BE2C (cell line): ENCODE measurements at regions not wholly inside any gene's neighbourhood (a gene's known extent, or its start where the extent isn't known, plus 50 kb on each side); places are given as distances from the start of the nearest gene placed in this dataset.
"Not testable (repeated sequence)": the region's sequence is repeated elsewhere in the genome, so short reads cannot be mapped to it uniquely, and the experiment has no call there.

ENCODE experiments used
- DNase-seq: peaks from one replicate; pipeline ENCODE4 v3.0.0-alpha.2; 2020
- H3K27me3 ChIP-seq: fragments of 250-450 bp; sonication (Bioruptor Pico); 2 replicates; pipeline ENCODE4 v1.5.1; 2020; ENCODE audit warnings: mild to moderate bottlenecking
- H3K36me3 ChIP-seq: fragments of 250-450 bp; sonication (Bioruptor Pico); 2 replicates; pipeline ENCODE4 v1.5.1; 2020; ENCODE audit warnings: mild to moderate bottlenecking
- H3K4me1 ChIP-seq: fragments of 250-450 bp; sonication (Bioruptor Pico); 2 replicates; pipeline ENCODE4 v1.5.1; 2020
- H3K4me3 ChIP-seq: 2 replicates; pipeline ENCODE4 v1.5.1; 2011; ENCODE audit warnings: low read depth, low read length
- H3K9me3 ChIP-seq: fragments of 250-450 bp; sonication (Bioruptor Pico); 2 replicates; pipeline ENCODE4 v1.5.1; 2020
- TF ChIP-seq, protein P1 (sequence below): IDR thresholded peaks from 2 replicates; pipeline ENCODE4 v1.5.1; 2012; ENCODE audit warnings: mild to moderate bottlenecking, low read depth, low read length

DNA sequence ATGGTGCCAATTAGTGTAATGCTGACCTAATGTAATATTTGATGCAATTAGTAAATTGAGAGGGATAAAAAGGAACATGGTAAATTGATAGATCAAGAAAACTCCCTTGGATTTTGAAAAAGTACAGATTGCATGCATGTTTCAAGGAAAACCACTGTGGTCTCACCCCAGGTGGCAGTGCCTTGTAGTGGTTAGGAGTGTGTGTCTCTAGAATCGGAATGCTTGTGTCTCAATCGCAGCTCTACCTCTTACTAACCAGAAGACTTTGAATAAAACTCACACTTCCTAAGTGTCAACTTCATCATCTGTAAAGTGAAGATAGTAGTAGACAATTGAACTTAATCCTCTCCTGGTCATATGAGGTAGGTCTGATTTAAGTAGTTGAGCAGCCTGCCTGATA lies 128.9 kb upstream of the GOT2 start:
- Histone ChIP-seq H3K4me3 (no peak overlapping the region), H3K36me3 (no peaks in the 10 kb centered on the region), H3K4me1 (no peaks in the 10 kb centered on the region), H3K27me3 (no peaks in the 10 kb centered on the region), H3K9me3 (no peaks in the 10 kb centered on the region)
- DNase-seq = no peak
- TF ChIP-seq, protein P1, sequence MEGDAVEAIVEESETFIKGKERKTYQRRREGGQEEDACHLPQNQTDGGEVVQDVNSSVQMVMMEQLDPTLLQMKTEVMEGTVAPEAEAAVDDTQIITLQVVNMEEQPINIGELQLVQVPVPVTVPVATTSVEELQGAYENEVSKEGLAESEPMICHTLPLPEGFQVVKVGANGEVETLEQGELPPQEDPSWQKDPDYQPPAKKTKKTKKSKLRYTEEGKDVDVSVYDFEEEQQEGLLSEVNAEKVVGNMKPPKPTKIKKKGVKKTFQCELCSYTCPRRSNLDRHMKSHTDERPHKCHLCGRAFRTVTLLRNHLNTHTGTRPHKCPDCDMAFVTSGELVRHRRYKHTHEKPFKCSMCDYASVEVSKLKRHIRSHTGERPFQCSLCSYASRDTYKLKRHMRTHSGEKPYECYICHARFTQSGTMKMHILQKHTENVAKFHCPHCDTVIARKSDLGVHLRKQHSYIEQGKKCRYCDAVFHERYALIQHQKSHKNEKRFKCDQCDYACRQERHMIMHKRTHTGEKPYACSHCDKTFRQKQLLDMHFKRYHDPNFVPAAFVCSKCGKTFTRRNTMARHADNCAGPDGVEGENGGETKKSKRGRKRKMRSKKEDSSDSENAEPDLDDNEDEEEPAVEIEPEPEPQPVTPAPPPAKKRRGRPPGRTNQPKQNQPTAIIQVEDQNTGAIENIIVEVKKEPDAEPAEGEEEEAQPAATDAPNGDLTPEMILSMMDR = no peak

DNA sequence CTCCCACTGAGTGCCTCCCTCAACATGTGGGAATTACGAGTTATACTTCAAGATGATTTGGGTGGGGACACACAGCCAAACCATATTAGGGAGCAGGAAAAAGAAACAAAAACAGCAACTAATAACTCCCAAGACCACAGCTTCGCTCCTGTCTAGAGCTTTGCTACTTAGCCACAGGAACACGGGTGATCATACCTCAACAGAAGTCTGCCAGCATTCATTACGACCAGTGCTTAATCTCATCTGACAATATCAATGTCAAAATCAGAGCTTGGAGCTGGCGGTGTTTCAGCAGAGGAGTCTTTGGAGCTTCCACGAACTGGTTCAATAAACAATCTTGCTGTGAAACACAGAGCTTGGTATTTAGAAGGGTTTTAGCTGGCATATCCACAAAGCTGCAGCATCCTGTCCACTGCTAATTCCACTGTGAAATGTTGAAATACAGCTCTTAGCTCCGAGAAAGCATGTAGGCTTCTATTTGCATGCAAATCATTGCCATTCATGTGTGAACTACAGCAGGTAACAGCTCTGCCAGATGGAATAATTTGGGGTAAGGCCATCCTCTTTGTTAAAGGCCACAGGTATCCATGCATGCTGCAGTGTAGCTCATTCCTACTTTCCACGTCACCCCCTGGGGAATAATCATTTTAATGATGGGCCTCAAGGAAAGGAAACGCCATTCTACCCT lies 128.4 kb upstream of the GOT2 start:
- no peaks in the 10 kb centered on the region for H3K36me3 ChIP-seq
- TF ChIP-seq, protein P1 = no peak
- no peak overlapping the region for H3K4me3 ChIP-seq
- no peaks in the 10 kb centered on the region for H3K27me3 ChIP-seq
- H3K9me3 ChIP-seq = no peaks in the 10 kb centered on the region
- no peak for DNase-seq
- H3K4me1 ChIP-seq = no peaks in the 10 kb centered on the region

DNA sequence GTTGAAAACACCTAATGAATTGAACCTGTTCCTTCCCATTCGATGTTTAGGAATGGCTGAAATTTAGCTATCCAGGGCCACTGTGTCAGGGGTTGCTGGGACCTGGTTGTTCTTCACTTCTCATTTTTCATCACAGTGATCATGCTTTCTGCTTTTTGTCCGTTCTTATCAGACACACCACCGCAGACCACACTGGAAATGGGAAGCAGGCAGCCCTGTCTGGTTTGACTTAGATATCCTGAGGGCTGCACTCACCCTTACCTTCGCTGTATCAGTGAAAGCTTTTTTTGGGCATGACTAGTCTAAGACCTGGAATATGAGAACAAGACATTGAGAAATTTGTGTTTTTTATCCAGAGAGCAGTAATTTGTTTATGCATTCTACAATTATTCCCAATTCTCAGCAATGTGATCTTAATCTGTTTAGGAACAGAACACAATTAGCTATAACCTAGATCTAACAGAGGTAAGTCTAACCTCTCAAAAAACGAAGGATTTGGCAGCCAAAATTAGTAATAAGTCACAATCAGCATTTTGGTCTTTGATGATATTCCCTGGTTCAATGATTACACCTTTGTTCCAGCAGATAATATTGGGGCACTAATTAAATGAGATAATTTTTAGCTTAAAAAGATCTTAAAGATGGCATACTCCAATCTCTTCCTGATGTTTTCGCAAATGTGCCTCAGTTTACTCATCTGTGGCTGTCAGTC lies 126.0 kb upstream of the GOT2 start:
- H3K4me3 ChIP-seq = no peak overlapping the region
- TF ChIP-seq, protein P1 = no peak
- no peak for DNase-seq

DNA sequence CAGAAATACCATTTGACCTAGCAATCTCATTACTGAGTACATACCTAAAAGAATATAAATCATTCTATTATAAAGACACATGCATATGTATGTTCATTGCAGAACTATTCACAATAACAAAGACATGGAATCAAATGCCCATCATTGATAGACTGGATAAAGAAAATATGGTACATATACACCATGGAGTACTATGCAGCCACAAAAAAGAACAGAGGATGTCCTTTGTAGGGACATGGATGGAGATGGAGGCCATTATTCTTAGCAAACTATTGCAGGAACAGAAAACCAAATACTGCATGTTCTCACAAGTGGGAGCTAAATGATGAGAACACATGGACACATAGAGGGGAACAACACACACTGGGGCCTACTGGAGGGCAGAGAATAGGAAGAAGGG lies 124.5 kb upstream of the GOT2 start:
- H3K27me3 ChIP-seq, H3K9me3 ChIP-seq, H3K36me3 ChIP-seq, DNase-seq, H3K4me3 ChIP-seq, H3K4me1 ChIP-seq: not testable (repeated sequence)

More for the DNA sequence above, 126.0 kb upstream of the GOT2 start:
- Histone ChIP-seq H3K4me1 (no peaks in the 10 kb centered on the region), H3K9me3 (no peaks in the 10 kb centered on the region), H3K27me3 (no peaks in the 10 kb centered on the region), H3K36me3 (no peaks in the 10 kb centered on the region)

DNA sequence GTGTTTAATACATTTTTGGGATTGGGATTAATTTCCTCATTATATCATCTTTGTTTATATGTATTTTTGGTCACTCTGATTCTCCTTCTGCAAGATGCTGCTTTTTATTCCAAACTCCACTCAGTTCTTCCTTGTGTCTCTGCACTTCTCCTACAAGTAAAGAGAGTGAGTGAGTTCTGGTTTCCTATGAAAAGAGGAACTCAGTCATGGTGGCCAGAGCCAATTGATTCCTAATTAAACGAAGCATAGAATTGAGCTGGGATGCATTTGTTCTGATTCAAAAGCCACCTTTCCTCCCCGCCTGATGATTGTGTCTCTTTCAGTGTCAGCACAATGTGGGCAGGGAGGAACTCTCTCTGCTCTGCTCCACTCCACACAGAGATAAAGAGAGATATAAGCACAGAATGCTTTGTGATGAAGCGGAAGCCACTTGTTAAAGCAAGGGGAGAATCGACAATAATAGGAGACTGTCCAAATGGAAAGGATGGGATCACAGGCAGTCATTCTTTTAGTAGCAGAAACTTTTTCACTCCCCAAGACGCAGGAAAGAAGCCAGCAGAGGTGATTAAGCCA lies 121.3 kb upstream of the GOT2 start:
- TF ChIP-seq, protein P1 = no peak
- peaks cover 6% of the 10 kb centered on the region; the same call in 1 of the 2 replicates for H3K27me3 ChIP-seq
- H3K36me3 ChIP-seq = no peaks in the 10 kb centered on the region
- H3K4me3 ChIP-seq = no peak overlapping the region
- no peaks in the 10 kb centered on the region for H3K9me3 ChIP-seq
- no peaks in the 10 kb centered on the region for H3K4me1 ChIP-seq
- no peak for DNase-seq

DNA sequence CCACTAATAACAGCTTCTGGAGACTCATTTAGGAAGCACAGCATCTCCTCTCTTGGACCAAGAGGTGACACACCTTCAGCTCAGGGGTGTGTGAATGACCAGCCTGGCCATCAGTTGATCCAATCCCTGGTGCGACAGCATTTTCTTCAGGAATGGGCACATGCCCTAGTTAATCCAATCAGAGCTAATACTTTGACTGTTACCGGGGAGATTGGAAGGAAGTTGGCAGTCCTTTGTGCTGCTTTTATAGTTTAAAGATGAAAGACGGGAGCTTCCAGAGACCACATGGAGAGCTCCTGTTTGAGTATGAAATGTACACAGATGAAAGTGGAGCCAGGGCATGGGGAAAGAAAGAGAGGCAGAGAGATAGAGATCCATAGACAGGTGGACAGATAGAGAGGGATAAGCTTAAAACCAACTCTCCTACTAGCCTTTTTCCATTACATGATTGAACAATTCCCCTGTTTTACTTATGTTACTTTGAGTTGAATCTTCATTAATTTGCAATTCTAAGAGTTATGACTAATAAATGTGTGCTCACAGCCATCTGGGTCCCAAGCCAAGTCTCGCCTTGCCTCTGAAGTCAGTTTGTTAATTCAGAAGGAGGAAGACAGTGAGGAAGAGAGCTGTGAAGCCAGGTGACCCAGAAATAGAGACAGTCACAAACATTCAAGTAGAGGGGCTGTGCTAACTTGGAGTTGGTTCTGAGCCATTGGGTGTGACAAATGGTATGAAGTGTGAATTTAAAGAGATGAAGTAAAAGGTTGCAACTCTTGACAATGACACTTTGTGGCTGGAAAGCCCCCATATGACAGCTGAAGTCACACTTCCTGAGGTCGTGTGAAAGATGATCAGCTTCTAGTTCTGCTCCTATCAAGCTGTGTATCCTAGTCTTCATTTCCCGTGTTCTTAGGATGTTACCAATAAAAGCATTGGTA lies 120.0 kb upstream of the GOT2 start:
- H3K9me3 ChIP-seq = no peaks in the 10 kb centered on the region
- H3K27me3 ChIP-seq = peaks cover 6% of the 10 kb centered on the region; the same call in 1 of the 2 replicates
- no peak overlapping the region for H3K4me3 ChIP-seq
- H3K4me1 ChIP-seq = no peaks in the 10 kb centered on the region
- TF ChIP-seq, protein P1 = no peak
- DNase-seq = no peak
- H3K36me3 ChIP-seq = no peaks in the 10 kb centered on the region
